ENCODE measurements at regions not wholly inside any gene's neighbourhood (a gene's known extent, or its start where the extent isn't known, plus 50 kb on each side); places are given as distances from the start of the nearest gene placed in this dataset.

GRCh38 chr12:60487284-60487683 is 891.5 kb downstream of the SLC16A7 start:
- H3K27me3 ChIP-seq = no peaks in the 10 kb centered on the region
- peaks cover 0 to 3% (median 0%) of the 10 kb centered on the region in 4 donors for H3K9me3 ChIP-seq
- 77 to 79% methylated on average over 1 of the region's 1 CpG for WGBS, 2 donors
- no peak overlapping the region for H3K27ac ChIP-seq
- no peaks in the 10 kb centered on the region for H3K36me3 ChIP-seq
- no peaks in the 10 kb centered on the region for H3K4me1 ChIP-seq
- no peak for DNase-seq (ENCODE audit: low spot score in 2 of 2)
- H3K4me3 ChIP-seq = no peak overlapping the region
- TF ChIP-seq EP300 (IDR thresholded peaks at IDR 0.05) (no peak), POLR2A (IDR thresholded peaks at IDR 0.05) (no peak)
- TF ChIP-seq, protein P1, sequence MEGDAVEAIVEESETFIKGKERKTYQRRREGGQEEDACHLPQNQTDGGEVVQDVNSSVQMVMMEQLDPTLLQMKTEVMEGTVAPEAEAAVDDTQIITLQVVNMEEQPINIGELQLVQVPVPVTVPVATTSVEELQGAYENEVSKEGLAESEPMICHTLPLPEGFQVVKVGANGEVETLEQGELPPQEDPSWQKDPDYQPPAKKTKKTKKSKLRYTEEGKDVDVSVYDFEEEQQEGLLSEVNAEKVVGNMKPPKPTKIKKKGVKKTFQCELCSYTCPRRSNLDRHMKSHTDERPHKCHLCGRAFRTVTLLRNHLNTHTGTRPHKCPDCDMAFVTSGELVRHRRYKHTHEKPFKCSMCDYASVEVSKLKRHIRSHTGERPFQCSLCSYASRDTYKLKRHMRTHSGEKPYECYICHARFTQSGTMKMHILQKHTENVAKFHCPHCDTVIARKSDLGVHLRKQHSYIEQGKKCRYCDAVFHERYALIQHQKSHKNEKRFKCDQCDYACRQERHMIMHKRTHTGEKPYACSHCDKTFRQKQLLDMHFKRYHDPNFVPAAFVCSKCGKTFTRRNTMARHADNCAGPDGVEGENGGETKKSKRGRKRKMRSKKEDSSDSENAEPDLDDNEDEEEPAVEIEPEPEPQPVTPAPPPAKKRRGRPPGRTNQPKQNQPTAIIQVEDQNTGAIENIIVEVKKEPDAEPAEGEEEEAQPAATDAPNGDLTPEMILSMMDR (IDR thresholded peaks at IDR 0.05) = no peak

- no peaks in the 10 kb centered on the region for H3K4me1 ChIP-seq
- H3K27me3 ChIP-seq = no peaks in the 10 kb centered on the region
- H3K27ac ChIP-seq = no peak overlapping the region
- no peak overlapping the region for H3K4me3 ChIP-seq
- H3K9me3 ChIP-seq = no peaks in the 10 kb centered on the region
- TF ChIP-seq POLR2A (IDR thresholded peaks at IDR 0.05) = no peak
- TF ChIP-seq, protein P1 (IDR thresholded peaks at IDR 0.05) = no peak
- no peak for TF ChIP-seq EP300 (IDR thresholded peaks at IDR 0.05)
- DNase-seq (ENCODE audit: low spot score in 2 of 2) = no peak
- no peaks in the 10 kb centered on the region for H3K36me3 ChIP-seq
Measured at GRCh38 chr12:60489071-60489470, 893.2 kb downstream of the SLC16A7 start.

DNA sequence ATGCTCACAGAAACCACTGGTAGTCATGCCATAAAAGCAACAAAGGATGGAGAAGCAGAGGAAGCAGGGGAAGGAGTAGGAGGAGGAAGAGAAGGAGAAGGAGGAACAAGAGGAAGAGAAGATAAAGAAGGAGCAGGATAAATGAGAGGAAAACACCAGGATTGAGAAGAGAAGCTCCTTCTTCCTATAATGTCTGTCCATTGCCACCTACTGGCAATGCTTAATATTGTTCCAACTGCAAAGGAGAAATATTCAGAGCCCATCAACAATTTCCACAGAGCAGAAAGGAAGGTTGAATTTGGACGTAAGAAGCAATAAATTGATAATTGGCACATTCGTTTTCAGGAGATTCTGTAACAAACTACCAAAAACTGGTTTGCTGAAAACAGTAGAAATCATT is 898.4 kb downstream of the SLC16A7 start:
- Histone ChIP-seq H3K4me3 (no peak overlapping the region), H3K9me3 (no peaks in the 10 kb centered on the region), H3K36me3 (no peaks in the 10 kb centered on the region), H3K27ac (no peak overlapping the region), H3K4me1 (no peaks in the 10 kb centered on the region), H3K27me3 (no peaks in the 10 kb centered on the region)
- no peak for DNase-seq (ENCODE audit: low spot score in 2 of 2)
- 34% methylated on average over 2 of the region's 2 CpGs for WGBS, 2 donors
- TF ChIP-seq, protein P1 (IDR thresholded peaks at IDR 0.05) = no peak
- no peak for TF ChIP-seq EP300 (IDR thresholded peaks at IDR 0.05)
- no peak for TF ChIP-seq POLR2A (IDR thresholded peaks at IDR 0.05)

GRCh38 chr12:60498656-60499055 is 902.8 kb downstream of the SLC16A7 start:
- Histone ChIP-seq H3K27me3 (no peaks in the 10 kb centered on the region), H3K4me1 (no peaks in the 10 kb centered on the region), H3K9me3 (no peaks in the 10 kb centered on the region), H3K4me3 (no peak overlapping the region), H3K27ac (no peak overlapping the region), H3K36me3 (no peaks in the 10 kb centered on the region)
- no peak for DNase-seq (ENCODE audit: low spot score in 2 of 2)
- TF ChIP-seq, protein P1 (IDR thresholded peaks at IDR 0.05) = no peak
- TF ChIP-seq EP300 (IDR thresholded peaks at IDR 0.05) (no peak), POLR2A (IDR thresholded peaks at IDR 0.05) (no peak)
- 24 to 39% methylated on average over 1 of the region's 1 CpG for WGBS, 2 donors

DNA sequence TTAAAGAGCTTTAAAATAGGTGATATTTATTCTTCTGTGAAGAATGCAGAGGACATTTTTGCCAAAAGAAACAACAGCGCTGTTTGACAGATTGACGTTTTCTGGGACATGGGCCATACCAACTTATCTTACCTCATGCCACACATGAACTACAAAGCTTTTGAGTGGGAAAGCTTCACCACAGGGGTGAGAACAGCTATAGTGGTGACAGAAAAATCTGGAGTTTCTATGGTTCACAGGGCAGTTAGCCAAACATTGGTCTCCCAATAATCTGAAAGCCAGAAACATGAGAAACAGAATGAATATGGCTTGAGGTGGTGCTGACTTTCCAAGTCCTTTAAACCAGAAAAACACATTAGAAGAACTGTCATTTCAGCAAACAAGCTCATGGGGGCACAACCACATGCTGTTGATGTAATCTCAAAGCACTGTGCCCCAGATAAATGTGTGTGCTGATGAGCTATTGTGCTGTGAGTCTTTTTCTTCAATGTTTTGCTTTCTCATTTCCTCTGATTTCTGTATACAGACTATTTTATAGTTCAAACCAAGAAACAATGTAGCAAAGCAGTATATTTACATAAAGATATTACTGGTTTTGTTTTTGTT is 905.4 kb downstream of the SLC16A7 start:
- no peak for DNase-seq (ENCODE audit: low spot score in 2 of 2)
- H3K4me3 ChIP-seq = no peak overlapping the region
- no peaks in the 10 kb centered on the region for H3K9me3 ChIP-seq
- H3K4me1 ChIP-seq = no peaks in the 10 kb centered on the region
- no peaks in the 10 kb centered on the region for H3K27me3 ChIP-seq
- 82 to 87% methylated on average over 2 of the region's 2 CpGs for WGBS, 2 donors
- no peaks in the 10 kb centered on the region for H3K36me3 ChIP-seq
- no peak overlapping the region for H3K27ac ChIP-seq
- TF ChIP-seq EP300 (IDR thresholded peaks at IDR 0.05) (no peak), POLR2A (IDR thresholded peaks at IDR 0.05) (no peak)
- TF ChIP-seq, protein P1 (IDR thresholded peaks at IDR 0.05) = no peak
